HepG2 (cell line): ENCODE measurements at regions not wholly inside any gene's neighbourhood (a gene's known extent, or its start where the extent isn't known, plus 50 kb on each side); places are given as distances from the start of the nearest gene placed in this dataset.

Source experiments
- ATAC-seq: fragments of 200-7000 bp; cut with Tn5 transposase; 3 replicates; pipeline ENCODE4 v1.9.1; 2020; ENCODE audit warnings: mild to moderate bottlenecking, moderate library complexity
- BruUV-seq: library from RNA; stranded (reverse); fragments of 400-500 nt; replicated peaks from 2 replicates; lab custom pipeline; 2021; lab: Mats Ljungman, UMichigan
- CTCF ChIA-PET: fragments of 300-600 bp; formaldehyde crosslinking; extraction: SDS; loops from one replicate; lab custom pipeline; 2021; ENCODE audit warnings: low total read pairs, inconsistent platforms, low intra/inter-chr PET ratio; lab: Yijun Ruan, JAX
- POLR2A ChIA-PET: fragments of 350-600 bp; sonication (Branson Sonifier 250); formaldehyde crosslinking; loops from one replicate; lab custom pipeline; 2020; ENCODE audit warnings: antibody characterized with exemption, inconsistent platforms; lab: Yijun Ruan, JAX
- DNase-seq: peaks from one replicate; pipeline ENCODE4 v3.0.0-alpha.2; 2015; ENCODE audit warnings: low spot score
- FAIRE-seq: peaks from 3 replicates; lab custom pipeline; 2011; peaks lifted over from hg19 to GRCh38; lab: Jason Lieb, UNC
- H2AFZ ChIP-seq: one replicate; pipeline ENCODE4 v1.6.1; 2011; ENCODE audit warnings: low read length, inconsistent platforms
- H3K27ac ChIP-seq: fragments of 300-600 bp; 3 replicates; pipeline ENCODE4 v1.8.0; 2011; ENCODE audit warnings: mixed run types, mild to moderate bottlenecking, mixed read lengths, low read length, inconsistent platforms; ENCODE audit not compliant: insufficient read depth; ENCODE audit errors: extremely low read length
- H3K27me3 ChIP-seq, 2 experiments: fragments of 200-600 bp in 1 of 2; 2 replicates in 1 of 2; 3 replicates in 1 of 2; pipeline versions ENCODE4 v1.6.0 to v1.8.0; 2011; ENCODE audit warnings: low read length in 2 of 2, mild to moderate bottlenecking in 2 of 2, moderate library complexity in 2 of 2, inconsistent platforms in 1 of 2; ENCODE audit not compliant: insufficient read depth in 2 of 2, control insufficient read depth in 1 of 2
- H3K36me3 ChIP-seq, 2 experiments: fragments of 200-600 bp in 1 of 2; replicated peaks in 1 of 2; 2 replicates in 1 of 2; 3 replicates in 1 of 2; pipeline versions ENCODE4 v1.5.1 to v1.8.0; 2011; ENCODE audit warnings: low read length in 2 of 2, inconsistent platforms in 1 of 2; ENCODE audit not compliant: insufficient read depth in 2 of 2, control insufficient read depth in 1 of 2
- H3K4me1 ChIP-seq: 2 replicates; pipeline ENCODE4 v1.5.1; 2012; ENCODE audit warnings: low read length, inconsistent platforms; ENCODE audit not compliant: insufficient read depth
- H3K4me2 ChIP-seq: 2 replicates; pipeline ENCODE4 v1.6.0; 2011; ENCODE audit warnings: low read depth, low read length, inconsistent platforms
- H3K4me3 ChIP-seq, 3 experiments: fragments of 200-600 bp in 1 of 3; sonication (generic), shearing (Covaris generic) in 1 of 3; replicated peaks in 1 of 3; 2 replicates each; pipeline ENCODE4 v1.5.1; 2011 to 2016; ENCODE audit warnings: low read length in 3 of 3, inconsistent platforms in 2 of 3, low read depth in 2 of 3, mild to moderate bottlenecking in 2 of 3, control low read depth in 1 of 3, mixed read lengths in 1 of 3; ENCODE audit not compliant: insufficient read depth in 1 of 3
- H3K79me2 ChIP-seq: one replicate; pipeline ENCODE4 v1.6.1; 2011; ENCODE audit warnings: low read length, inconsistent platforms; ENCODE audit not compliant: insufficient read depth
- H3K9ac ChIP-seq: 2 replicates; pipeline ENCODE4 v1.6.0; 2011; ENCODE audit warnings: mild to moderate bottlenecking, low read depth, low read length, inconsistent platforms; ENCODE audit not compliant: insufficient read depth
- H3K9me3 ChIP-seq: 2 replicates; pipeline ENCODE4 v1.5.1; 2012; ENCODE audit warnings: mild to moderate bottlenecking, low read length
- H4K20me1 ChIP-seq: 2 replicates; pipeline ENCODE4 v1.6.0; 2011; ENCODE audit warnings: inconsistent platforms, mild to moderate bottlenecking, low read length, moderate library complexity; ENCODE audit not compliant: insufficient read depth
- ARNT2 ChIP-seq: sonication (generic); formaldehyde crosslinking; IDR thresholded peaks from 2 replicates; pipeline ENCODE4 v1.8.0; 2022; ENCODE audit warnings: mild to moderate bottlenecking, low read depth, missing genetic modification reagents, moderate library complexity
- GATAD1 ChIP-seq: IDR thresholded peaks from 2 replicates; pipeline ENCODE4 v1.6.1; 2016; ENCODE audit warnings: missing genetic modification reagents, missing compliant biosample characterization
- MXI1 ChIP-seq: IDR thresholded peaks from 3 replicates; pipeline ENCODE4 v1.6.1; 2012; ENCODE audit warnings: low read depth, low read length, inconsistent platforms, borderline replicate concordance
- TBX2 ChIP-seq: sonication (generic); formaldehyde crosslinking; IDR thresholded peaks from 2 replicates; pipeline ENCODE4 v1.5.0; 2020; ENCODE audit warnings: missing genetic modification reagents, mild to moderate bottlenecking, borderline replicate concordance
- YEATS2 ChIP-seq: sonication (generic); formaldehyde crosslinking; IDR thresholded peaks from 2 replicates; pipeline ENCODE4 v1.4.0; 2020; ENCODE audit warnings: missing genetic modification reagents, borderline replicate concordance
- ZFP36 ChIP-seq: fragments of 150-350 bp; IDR thresholded peaks from 2 replicates; pipeline ENCODE4 v1.6.1; 2018; ENCODE audit warnings: borderline replicate concordance, low read length, low read depth; ENCODE audit not compliant: partially characterized antibody
- ZNF430 ChIP-seq: sonication (generic); formaldehyde crosslinking; IDR thresholded peaks from 2 replicates; pipeline ENCODE4 v1.9.0; 2021; ENCODE audit warnings: mild to moderate bottlenecking, missing genetic modification reagents
- ZNF572 ChIP-seq: sonication (generic); formaldehyde crosslinking; IDR thresholded peaks from 2 replicates; pipeline ENCODE4 v1.5.1; 2020; ENCODE audit warnings: mild to moderate bottlenecking, missing genetic modification reagents
- ZNF660 ChIP-seq: sonication (generic); formaldehyde crosslinking; IDR thresholded peaks from 2 replicates; pipeline ENCODE4 v1.5.1; 2020; ENCODE audit warnings: mild to moderate bottlenecking, low read depth, missing genetic modification reagents, borderline replicate concordance
- ZNF737 ChIP-seq: sonication (generic); formaldehyde crosslinking; IDR thresholded peaks from 2 replicates; pipeline ENCODE4 v1.5.0; 2020; ENCODE audit warnings: missing genetic modification reagents, mild to moderate bottlenecking, borderline replicate concordance
- ZNF816 ChIP-seq: sonication (generic); formaldehyde crosslinking; IDR thresholded peaks from 2 replicates; pipeline ENCODE4 v1.8.0; 2022; ENCODE audit warnings: missing genetic modification reagents, mild to moderate bottlenecking, borderline replicate concordance
- WGBS: methylation state at CpG from one replicate; pipeline ENCODE4 v1.1.6; 2017; ENCODE audit warnings: low lambda C conversion rate; 5-methylcytosine and 5-hydroxymethylcytosine counted together
- in situ Hi-C: cut with HindIII; loops from 2 replicates; pipeline ENCODE4 v1.10.0; 2017; ENCODE audit warnings: low pct_unique_long_range_greater_than_20kb; ENCODE audit not compliant: extremely low pct_ligation_motif_present
- intact Hi-C: fragments of 100-400 bp; cut with micrococcal nuclease; formaldehyde crosslinking; loops from one replicate; pipeline ENCODE4 v1.10.0; 2022; ENCODE audit not compliant: unreplicated experiment
- TF ChIP-seq, protein P1 (sequence below): sonication (generic); formaldehyde crosslinking; IDR thresholded peaks from 2 replicates; pipeline ENCODE4 v1.5.0; 2020; ENCODE audit warnings: missing genetic modification reagents
- TF ChIP-seq, protein P2 (sequence below): sonication (generic); formaldehyde crosslinking; conservative IDR thresholded peaks from 2 replicates; pipeline ENCODE4 v1.8.0; 2022; ENCODE audit warnings: low read depth, missing genetic modification reagents
- TF ChIP-seq, protein P3 (sequence below): sonication (generic); formaldehyde crosslinking; IDR thresholded peaks from 2 replicates; pipeline ENCODE4 v1.5.0; 2020; ENCODE audit warnings: missing genetic modification reagents, mild to moderate bottlenecking, borderline replicate concordance
- TF ChIP-seq, protein P4 (sequence below): sonication (generic); formaldehyde crosslinking; IDR thresholded peaks from 2 replicates; pipeline ENCODE4 v1.4.0; 2020; ENCODE audit warnings: missing genetic modification reagents, borderline replicate concordance
- TF ChIP-seq, protein P5 (sequence below): sonication (generic); formaldehyde crosslinking; IDR thresholded peaks from 2 replicates; pipeline ENCODE4 v1.5.0; 2020; ENCODE audit warnings: missing genetic modification reagents

DNA sequence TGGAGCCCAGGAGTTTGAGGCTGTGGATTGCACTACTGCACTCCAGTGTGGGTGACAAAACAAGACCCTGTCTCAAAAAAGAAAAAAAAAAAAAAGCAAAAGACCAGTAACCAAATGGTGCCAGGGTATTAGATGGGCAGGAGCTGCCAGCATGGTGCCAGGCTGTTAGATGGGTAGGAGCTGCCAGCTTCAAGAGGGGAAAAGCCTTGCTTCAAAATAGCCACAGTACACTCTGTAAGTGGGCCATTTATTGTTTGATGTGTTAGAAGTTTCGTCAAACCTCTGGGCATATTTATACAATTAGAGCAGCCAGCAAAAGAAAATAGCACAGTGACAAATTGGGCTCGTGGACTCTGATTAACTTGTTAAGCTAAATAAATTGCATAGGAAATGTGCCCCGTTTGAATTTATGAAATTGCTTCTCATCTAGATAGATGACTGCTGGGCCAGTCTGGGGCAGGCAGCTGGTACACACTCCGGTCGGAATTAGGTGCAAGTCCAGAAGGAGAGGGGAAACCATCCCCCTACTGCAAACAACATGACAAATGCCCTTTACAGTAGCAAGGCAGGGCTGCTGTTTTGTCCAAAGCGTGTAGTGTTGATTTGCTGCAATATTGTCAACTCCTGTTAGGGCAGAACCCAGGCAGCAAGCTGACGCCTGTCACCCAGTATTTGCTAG, 126.3 kb upstream of the IRX3 start (continued):
- TF ChIP-seq, protein P1, sequence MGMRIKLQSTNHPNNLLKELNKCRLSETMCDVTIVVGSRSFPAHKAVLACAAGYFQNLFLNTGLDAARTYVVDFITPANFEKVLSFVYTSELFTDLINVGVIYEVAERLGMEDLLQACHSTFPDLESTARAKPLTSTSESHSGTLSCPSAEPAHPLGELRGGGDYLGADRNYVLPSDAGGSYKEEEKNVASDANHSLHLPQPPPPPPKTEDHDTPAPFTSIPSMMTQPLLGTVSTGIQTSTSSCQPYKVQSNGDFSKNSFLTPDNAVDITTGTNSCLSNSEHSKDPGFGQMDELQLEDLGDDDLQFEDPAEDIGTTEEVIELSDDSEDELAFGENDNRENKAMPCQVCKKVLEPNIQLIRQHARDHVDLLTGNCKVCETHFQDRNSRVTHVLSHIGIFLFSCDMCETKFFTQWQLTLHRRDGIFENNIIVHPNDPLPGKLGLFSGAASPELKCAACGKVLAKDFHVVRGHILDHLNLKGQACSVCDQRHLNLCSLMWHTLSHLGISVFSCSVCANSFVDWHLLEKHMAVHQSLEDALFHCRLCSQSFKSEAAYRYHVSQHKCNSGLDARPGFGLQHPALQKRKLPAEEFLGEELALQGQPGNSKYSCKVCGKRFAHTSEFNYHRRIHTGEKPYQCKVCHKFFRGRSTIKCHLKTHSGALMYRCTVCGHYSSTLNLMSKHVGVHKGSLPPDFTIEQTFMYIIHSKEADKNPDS (CRISPR knock-in tag): no peak
- TF ChIP-seq ZNF737 (CRISPR knock-in tag) (no peak), ZNF660 (no peak), YEATS2 (CRISPR knock-in tag) (no peak), ZNF572 (CRISPR knock-in tag) (no peak)
- TF ChIP-seq, protein P2, sequence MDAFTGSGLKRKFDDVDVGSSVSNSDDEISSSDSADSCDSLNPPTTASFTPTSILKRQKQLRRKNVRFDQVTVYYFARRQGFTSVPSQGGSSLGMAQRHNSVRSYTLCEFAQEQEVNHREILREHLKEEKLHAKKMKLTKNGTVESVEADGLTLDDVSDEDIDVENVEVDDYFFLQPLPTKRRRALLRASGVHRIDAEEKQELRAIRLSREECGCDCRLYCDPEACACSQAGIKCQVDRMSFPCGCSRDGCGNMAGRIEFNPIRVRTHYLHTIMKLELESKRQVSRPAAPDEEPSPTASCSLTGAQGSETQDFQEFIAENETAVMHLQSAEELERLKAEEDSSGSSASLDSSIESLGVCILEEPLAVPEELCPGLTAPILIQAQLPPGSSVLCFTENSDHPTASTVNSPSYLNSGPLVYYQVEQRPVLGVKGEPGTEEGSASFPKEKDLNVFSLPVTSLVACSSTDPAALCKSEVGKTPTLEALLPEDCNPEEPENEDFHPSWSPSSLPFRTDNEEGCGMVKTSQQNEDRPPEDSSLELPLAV (CRISPR knock-in tag): no peak

DNA sequence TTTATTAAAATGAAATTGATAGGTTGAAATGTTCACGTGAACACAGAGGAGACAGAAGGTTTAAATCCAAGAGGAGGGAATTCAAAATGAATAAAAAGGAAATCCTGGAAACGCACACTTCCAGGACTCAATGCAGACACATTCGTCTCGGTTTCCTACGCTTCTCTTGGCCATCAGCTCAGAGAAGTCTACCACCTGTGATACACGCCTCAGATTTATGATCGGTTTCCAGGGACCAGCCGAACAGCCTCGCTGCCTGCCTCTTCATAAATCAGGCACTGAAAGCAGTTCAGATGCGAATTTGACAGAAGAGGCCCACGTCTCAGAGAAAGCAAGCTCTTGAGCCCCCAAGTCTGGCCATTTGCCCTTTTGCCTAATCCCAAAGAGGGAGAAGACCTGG, 125.5 kb upstream of the IRX3 start:
- H3K9me3 ChIP-seq: no peaks in the 10 kb centered on the region
- BruUV-seq: no TSS peak
- intact Hi-C loops: no loop called here
- ChIA-PET CTCF (no interaction called here), POLR2A (no interaction called here)
- no peak overlapping the region for H3K4me2 ChIP-seq
- DNase-seq: no peak
- H3K4me1 ChIP-seq: no peaks in the 10 kb centered on the region
- H3K27ac ChIP-seq: no peak overlapping the region
- no peak overlapping the region for H3K9ac ChIP-seq
- no peaks in the 10 kb centered on the region for H3K36me3 ChIP-seq
- no peaks in the 10 kb centered on the region for H4K20me1 ChIP-seq
- ATAC-seq: no peak
- H3K4me3 ChIP-seq: no peak overlapping the region
- no peak for FAIRE-seq
- H3K79me2 ChIP-seq: no peaks in the 10 kb centered on the region
- in situ Hi-C loops: no loop called here
- H2AFZ ChIP-seq: no peak overlapping the region
- WGBS: 20% methylated on average over 11 of the region's 11 CpGs
- peaks cover 6 to 29% of the 10 kb centered on the region in 2 experiments; a peak in 3 of 5 replicates for H3K27me3 ChIP-seq
- TF ChIP-seq ARNT2 (CRISPR knock-in tag) (no peak), MXI1 (no peak), TBX2 (CRISPR knock-in tag) (no peak), GATAD1 (CRISPR knock-in tag) (no peak), ZFP36 (no peak), ZNF430 (CRISPR knock-in tag) (no peak), ZNF816 (CRISPR knock-in tag) (no peak)
- TF ChIP-seq, protein P3, sequence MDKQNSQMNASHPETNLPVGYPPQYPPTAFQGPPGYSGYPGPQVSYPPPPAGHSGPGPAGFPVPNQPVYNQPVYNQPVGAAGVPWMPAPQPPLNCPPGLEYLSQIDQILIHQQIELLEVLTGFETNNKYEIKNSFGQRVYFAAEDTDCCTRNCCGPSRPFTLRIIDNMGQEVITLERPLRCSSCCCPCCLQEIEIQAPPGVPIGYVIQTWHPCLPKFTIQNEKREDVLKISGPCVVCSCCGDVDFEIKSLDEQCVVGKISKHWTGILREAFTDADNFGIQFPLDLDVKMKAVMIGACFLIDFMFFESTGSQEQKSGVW: no peak
- TF ChIP-seq, protein P4, sequence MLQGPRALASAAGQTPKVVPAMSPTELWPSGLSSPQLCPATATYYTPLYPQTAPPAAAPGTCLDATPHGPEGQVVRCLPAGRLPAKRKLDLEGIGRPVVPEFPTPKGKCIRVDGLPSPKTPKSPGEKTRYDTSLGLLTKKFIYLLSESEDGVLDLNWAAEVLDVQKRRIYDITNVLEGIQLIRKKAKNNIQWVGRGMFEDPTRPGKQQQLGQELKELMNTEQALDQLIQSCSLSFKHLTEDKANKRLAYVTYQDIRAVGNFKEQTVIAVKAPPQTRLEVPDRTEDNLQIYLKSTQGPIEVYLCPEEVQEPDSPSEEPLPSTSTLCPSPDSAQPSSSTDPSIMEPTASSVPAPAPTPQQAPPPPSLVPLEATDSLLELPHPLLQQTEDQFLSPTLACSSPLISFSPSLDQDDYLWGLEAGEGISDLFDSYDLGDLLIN (CRISPR knock-in tag): no peak
- TF ChIP-seq, protein P5, sequence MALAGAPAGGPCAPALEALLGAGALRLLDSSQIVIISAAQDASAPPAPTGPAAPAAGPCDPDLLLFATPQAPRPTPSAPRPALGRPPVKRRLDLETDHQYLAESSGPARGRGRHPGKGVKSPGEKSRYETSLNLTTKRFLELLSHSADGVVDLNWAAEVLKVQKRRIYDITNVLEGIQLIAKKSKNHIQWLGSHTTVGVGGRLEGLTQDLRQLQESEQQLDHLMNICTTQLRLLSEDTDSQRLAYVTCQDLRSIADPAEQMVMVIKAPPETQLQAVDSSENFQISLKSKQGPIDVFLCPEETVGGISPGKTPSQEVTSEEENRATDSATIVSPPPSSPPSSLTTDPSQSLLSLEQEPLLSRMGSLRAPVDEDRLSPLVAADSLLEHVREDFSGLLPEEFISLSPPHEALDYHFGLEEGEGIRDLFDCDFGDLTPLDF (CRISPR knock-in tag): no peak
